Stimulated activated CD8-positive, alpha-beta memory T cell treated with anti-CD3 and anti-CD28 coated beads, Interleukin-7, amount 100 ng/mL, for 48 hours (primary cell): ENCODE measurements at regions not wholly inside any gene's neighbourhood (a gene's known extent, or its start where the extent isn't known, plus 50 kb on each side); places are given as distances from the start of the nearest gene placed in this dataset.

Experiments used
- DNase-seq, 2 donors: peaks; one replicate each; pipeline ENCODE4 v3.0.0-alpha.2; 2020; ENCODE audit warnings: low read depth in 1 of 2; ENCODE audit errors: extremely low read depth in 1 of 2

DNA sequence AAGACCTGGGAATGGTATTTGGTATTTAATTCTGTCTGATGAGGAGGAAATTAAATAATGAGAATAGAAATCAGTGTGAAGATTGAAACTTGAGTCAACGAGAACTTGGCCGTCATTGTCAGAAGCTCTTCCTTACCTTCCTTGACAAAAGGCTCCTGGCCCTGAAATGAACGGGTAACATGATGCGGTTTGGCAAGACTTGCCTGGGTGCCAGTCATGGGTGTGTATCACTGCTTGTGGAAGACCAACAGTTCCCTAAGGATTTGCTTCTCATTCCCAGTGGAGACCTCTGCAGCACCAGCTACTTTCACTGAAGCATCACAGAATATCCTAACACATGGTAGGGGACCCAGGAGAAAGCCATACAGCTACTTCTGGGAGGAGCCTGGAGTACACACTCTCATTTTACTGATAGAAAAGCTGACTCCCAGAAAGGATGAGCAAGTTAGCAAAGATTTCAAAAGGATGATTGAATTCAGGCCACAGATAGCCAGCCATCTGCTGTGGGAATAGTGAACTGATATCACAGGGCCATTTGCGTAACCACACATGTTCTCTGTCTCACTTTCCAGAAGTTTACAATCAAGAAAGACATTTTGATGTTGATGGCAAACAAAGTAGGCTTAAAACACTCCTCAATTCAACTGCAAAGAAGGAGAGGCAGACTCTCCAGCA lies 258.1 kb upstream of the SALL1 start:
- no peak for DNase-seq

DNA sequence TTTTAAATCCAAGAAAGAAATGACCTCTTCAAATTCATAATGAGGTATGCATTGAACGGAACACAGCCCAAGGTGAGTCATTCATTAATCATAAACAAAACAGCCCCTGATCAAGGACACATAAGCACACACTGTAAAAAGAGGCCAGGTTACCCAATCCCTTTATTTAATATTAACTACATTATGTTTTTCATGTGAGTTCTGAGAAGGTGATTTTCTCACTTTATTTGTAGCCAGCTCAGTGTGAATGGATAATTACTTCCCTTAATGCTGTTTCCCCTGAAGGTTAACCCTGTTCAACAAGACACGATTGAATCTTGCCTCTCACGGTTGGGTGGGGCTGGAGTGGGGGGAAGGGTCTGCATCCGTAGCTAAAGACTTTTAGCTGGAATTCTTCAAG lies 257.3 kb upstream of the SALL1 start:
- no peak for DNase-seq

DNA sequence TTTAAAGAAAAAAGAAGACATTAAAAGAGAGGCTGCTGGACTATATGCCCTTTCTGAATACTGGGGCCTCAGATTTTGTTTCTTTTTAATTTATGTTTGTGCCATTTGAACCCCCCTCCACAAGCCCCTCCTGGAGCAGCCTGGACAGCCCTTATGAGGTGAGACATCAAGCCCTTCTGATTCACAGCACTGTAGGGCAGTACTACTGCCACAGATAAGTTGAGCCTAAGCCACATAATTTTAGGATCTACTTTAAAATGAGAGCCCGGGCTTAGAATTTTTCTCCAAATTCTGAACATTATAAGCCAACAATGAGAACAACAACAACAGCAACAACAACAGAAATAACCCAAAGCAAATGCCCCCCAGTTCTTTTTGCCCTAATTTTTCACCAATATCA lies 256.9 kb upstream of the SALL1 start:
- DNase-seq, result no peak

DNA sequence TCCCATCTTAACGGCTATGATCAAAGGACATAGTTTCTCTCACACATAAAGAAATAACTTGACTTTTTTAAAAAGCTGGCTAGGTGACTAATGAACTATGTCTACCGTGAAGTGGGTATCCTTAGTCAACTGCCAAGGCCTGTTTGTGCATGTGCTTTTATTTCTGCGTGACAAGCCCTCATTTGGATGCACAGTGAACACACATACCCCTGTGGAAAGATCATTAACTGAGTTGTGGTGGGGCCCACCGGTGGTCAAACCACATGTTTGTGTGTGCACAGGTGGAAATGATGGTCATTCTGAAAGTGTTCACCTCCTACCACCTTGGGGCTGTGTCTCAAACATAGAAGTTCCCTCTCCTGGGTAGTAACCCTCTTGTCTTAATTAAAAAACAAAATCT lies 256.1 kb upstream of the SALL1 start:
- DNase-seq, result no peak

DNA sequence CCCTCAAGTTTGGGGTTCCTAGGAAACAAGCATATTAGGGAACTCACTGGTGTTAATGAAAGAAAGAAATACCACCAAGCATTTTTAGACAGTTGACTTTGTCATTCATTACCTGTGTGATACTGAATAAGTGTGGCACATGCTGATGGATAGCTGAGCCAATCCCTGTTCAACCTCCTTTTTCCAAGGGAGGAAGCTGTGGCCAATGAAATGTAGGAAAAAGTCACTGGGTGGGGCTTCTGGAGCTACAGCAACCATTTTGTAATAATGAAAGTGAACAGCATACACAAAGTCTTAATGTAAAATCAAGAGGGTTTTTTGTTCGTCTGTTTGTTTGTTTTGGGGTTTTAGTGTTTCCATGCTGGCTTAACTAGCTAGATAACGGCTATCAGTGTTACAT lies 254.3 kb upstream of the SALL1 start:
- DNase-seq, result no peak

DNA sequence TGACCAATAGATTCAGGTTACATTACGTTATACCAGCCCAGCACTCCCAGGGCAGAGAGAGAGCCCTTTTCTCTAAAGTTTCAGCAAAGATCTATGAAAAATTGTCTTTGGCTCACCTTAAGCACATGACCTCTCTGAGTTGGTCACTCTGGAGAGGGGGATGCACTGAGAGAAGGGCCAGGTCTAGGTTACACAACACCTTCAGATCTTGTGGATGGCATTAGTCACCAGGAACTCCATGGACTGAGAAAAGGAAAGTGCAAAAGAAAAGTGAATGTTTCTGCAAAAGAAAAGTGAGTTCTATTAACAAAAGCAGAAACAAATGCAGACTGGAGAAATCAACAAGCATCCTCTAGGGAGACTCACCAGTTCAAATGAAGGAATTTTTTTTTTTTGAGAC lies 253.3 kb upstream of the SALL1 start:
- DNase-seq, result no peak

DNA sequence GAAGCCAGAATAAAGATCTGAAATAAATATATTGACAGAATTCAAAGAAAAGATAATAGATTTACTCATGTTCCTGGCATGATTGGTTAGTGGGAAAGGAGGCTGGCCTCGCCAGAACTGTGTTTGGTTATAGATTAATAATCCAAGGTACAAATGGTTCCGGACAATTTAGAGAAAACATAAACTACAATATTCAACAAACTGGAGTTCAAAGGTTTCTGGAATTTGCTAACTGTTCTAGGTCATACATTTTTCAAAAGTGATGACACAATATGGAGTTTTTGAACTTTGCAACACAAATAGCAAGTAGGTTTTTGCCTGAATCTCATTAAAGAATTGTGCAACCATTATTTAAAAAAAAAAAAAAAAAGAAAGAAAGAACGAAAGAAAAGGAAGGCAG lies 251.7 kb upstream of the SALL1 start:
- DNase-seq, result no peak

DNA sequence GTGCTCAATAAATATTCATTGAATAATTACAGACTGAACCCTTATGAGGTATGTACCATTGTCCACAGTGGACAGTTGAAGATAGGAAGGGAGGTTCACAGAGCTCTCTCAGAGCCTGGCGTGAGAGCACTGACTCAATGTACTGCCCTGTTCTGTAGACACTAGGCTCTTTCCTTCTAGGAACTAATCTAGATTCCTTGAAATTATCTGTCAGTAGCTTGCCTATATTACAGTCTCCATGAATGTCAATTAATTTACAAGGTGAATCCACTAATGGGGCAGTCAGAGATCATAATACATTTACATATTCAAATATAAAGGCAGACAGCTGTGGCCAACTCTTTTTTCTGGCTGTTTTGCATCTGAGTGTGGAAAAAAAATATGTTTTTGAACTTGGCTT lies 251.2 kb upstream of the SALL1 start:
- no peak for DNase-seq

DNA sequence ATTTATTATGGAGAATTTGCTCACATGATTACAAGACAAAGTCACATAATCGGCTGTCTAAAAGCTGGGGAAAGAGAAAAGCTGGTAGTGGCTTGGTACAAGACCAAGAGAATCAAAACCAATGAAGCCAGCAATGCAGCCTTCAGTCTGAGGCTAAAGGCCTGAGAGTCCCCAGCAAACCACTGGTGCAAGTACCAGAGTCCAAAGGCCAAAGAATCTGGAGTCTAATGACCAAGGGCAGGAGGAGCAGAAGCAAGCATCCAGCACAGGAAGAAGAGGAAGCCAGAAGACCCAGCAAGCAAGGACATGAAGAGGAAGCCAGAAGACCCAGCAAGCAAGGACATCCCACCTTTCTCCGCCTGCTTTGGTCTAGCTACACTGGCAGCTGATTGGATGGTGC lies 250.6 kb upstream of the SALL1 start:
- DNase-seq, result no peak

DNA sequence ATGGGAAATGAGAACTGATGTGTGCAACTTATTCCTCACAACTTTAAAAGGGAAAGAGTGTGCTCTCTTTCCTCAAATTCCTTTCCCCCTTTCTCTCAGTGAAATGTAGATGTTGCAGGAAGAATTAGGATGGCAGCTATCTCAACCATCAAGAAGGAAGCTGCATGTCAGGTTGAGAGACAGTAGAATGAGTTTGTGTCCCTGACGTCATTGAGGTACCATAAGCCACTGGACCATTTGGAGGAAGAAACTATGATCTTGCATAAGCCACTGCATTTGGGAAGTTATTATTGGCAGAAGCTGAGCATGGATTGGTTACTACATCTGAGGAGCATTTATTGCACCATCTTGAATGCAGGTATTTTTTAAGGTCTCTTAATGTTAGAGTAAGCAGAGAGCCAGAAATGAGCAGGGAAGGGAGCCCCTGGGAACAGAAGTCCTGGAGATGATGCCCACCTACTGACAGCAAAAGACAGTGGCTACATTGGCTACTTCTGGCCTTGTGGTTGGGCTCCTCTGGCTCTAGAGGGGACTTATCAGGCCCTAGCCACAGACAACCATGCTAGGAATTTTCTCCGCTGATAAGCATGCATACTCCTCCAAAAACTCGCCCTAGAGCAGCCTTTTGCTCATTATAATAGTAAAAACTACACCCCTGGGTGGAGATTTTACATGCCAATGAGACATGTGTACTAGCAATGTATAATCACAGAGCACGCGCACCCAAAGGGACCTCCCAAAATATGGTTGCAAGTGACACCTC lies 249.0 kb upstream of the SALL1 start:
- DNase-seq, result no peak

DNA sequence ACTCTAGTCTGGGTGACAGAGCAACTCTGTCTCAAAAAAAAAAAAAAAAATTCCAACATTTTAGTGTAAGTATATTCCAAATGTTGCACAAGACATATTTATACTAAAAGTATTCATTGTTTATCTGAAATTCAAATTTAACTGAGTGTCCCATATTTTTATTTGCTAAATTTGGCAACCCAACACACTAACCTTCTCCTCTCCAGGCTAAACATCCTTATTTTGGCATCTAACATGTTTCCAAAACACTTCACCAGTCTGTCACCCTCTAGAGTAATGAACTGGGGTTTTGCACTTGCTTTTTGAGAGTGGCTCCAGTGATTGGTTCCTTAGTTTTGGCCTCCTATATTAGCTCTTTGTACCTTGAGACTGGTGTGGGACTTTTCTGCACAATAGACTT lies 243.4 kb upstream of the SALL1 start:
- DNase-seq, result no peak

DNA sequence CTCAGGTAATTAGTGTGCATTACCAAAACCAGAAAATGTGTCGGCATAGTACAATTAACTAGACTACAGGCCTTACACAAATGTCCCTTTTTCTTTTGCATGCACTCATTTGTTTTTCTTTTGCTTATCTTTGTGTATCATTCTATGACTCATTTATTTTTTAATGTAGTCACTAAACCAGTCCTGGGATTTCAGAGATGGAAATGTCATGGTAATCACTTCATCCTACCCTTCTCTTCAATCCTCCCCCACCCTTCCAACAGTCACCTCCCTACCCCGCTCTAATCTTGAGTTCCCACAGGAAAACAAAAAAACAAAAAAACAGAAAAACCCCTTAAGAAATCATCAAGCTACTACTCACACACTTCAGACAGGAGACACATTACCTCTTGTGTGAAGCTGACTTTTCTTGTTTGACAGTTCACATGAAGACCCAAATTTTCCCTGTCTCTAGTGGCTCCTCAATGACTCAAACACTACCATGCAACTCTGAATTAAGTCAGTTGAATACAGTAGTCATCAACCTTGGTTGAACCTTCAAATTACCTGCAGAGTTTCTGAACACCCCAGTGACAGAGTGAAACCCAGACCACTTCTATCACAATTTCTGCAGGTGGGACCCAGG lies 242.4 kb upstream of the SALL1 start:
- DNase-seq, result no peak

DNA sequence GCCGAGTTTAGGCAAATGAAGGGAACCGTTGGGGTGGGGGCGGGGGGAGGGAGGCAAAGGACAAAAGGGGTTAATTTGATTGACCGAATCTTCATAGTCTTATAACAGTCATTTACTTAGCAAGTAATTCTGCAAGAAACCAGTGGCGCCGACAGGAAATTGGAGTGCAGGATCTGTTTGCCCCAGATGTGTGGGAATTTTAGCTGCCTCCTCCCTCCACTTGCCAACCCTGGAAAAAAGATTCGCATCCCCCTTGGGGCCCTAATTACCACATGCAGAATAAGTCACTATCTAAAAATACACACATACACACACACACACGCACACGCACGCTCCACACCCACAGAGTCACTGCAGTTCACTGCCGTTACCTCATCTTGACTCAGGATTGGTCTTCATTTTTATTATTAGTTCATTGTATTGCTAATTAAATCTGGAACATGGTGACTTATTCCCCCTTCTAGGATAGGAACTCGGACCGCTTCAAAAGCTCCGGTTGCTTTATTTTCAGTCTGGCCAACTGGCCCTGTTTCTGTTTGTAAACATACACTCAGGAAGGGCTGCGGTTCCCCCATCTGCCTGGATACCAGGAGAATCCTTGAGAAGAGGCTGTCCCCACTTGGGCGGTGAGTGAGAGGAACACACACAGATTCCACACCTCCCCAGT lies 241.6 kb upstream of the SALL1 start:
- no peak for DNase-seq

DNA sequence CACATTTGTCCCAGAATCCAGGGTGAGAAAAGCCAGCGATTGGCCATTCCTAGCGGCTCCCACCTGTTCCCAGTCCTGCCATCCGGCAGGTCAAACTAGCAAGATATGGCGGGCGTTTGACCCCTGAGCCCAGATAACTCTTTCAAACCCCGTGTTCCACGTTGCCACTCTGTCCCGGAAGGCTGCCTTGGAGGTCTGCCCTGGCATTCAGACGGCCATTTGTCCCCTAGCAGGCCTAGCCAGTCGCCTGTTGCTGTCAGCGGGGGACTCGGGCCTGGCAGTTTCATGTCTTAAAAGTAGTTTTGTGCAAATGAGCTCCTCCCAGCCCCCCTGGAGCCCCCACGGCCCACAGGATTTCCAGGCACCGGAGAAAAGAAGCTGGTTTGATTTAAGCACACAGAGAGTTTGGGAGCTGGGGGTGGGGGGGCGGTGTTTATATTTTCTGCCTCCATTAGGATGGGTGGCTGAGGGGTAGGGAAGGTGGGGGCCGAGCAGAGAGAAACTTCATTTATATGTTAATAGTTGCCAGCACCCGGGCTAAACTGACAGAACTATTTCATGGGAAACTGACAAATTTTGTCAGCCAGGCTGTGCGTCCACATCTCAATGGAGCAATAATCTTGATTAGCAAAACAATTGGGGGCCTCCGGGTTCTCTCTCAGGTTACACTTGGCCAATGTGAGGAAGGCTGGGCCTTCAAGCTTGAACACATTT lies 240.9 kb upstream of the SALL1 start:
- no peak for DNase-seq

DNA sequence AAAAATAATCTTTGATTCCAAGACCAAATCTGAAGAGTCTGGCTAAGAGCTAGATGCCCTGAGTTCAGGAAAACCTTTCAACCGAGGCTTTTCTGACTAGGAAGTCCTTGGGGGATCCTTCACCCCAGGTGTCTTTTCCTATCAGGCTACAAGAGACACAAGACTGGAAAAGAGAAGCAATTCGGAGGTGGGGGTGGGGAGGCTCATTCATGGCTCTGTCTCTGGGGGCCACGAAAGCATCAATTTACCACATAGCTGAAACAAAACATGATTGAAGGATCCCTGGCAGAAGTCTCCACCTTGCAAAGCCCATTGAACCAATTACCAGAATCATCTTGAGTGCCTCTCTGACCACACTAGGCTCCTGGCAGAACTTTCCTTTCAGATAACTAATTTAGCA lies 239.8 kb upstream of the SALL1 start:
- no peak for DNase-seq

DNA sequence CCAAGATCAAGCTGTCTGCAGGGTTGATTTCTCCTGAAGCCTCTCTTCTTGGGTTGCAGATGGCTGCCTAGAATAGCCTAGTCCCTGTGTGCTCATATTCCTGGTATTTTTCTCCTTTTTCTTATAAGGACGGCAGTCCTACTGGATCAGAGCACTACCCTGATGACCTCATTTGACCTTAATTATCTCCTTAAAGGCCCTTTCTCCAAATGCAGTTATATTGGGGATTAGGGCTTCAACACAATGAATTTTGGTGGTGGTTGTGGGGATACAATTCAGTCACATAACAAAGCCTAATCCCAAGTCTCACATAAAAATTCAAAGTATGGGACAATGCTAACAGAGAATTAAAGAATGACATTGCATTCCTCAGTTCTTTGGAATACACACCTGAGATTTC lies 238.8 kb upstream of the SALL1 start:
- DNase-seq, result no peak

DNA sequence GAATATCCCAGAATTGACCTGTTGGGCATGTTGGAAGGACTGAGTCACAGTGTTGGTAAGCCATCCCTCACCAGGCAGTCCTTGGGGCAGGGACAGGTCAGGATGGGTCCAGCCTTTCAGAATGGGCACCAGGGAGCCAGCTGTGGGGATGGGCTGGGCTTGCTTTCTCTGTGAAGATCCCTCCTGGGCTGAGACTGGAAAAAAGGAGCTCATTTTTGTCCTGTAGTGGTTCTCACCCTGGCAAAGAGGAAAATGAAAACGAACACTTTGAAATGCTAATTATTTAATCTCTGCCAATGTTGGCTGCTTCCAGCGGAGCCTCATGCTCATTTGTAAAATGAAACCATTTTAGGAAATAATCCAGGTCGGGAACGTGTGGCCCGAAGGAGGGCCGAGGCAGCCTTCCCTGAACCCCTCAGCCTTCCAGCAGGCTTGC lies 237.5 kb upstream of the SALL1 start:
- no peak for DNase-seq

DNA sequence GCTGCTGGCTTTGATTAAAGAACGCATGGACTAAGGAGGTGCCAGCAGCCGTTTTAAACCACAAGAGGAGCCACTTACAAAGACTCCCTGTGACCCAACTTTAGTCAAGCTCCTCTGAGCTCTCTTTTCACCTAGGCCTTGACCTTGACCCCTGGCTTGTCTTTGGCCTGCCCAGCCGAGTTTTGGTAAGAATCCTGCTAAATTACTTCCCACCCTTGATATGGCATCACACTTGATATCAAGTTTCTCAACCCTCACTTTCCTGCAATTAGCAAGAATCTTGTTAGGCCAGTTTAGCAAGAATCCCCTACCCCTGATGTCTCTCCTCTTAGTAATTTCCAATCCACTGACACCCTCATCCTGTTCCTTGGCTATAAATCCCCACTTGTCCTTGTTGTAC lies 232.8 kb upstream of the SALL1 start:
- DNase-seq, result no peak

DNA sequence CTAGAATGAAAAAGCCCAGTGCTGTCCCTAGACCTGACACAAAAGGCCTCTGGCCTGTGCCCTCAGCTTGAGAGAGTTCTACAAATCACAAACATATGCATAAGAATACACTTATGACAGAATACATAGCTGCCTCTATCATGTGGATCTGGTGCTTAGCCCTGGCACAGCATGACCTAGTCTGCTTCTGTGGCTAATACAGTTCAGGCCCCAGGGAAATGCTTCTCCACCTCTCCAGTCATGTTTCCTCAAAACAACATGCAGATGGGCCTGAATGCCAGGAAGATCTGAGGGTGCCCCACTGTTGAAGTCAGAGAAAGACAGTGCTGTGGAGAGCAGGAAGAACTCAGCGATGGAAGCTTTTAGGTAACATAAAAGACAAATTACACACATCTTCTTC lies 231.9 kb upstream of the SALL1 start:
- DNase-seq, result no peak

DNA sequence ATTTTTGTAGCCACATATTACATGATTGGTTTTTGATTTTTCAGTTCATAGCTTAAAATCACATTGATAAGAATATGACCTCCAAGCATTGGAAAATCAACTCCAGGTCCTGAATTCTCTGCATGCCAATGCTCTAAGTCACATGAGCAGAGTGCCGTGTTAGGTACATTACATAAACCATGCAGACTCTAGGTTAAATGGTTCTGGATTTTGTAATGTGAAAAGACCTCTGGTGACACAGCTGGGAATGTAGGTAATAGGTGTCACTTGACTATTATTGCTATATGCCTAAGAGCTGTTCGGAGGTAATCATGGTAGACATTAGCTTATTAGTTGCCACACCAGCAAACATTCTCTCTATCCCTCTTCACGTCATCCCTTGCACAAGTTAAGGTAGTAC lies 231.1 kb upstream of the SALL1 start:
- no peak for DNase-seq

DNA sequence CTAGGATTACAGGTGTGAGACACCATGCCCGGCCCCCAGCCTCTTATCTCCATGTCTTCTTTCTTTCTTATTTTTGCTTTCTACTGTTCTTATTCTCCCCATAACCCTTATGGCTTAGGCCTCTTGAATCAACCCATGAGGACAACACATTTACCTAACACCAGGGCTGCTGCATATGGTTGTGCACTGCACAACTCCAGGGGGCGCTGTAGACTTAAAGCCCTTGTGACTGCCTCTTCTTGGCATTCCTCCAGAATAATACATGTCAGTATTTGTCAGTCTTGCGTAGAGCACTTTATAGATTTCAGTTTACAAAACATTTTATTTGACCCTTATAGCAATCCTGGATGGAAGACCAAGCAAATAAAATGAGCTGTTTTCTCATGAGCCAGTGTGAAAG lies 225.0 kb upstream of the SALL1 start:
- no peak for DNase-seq
